GM21529 (cell line): ENCODE measurements at regions not wholly inside any gene's neighbourhood (a gene's known extent, or its start where the extent isn't known, plus 50 kb on each side); places are given as distances from the start of the nearest gene placed in this dataset.

ENCODE experiments used
- ATAC-seq: cut with Tn5 transposase; IDR thresholded peaks from one replicate; pipeline ENCODE4 v1.9.1; 2021; ENCODE audit not compliant: unreplicated experiment

DNA sequence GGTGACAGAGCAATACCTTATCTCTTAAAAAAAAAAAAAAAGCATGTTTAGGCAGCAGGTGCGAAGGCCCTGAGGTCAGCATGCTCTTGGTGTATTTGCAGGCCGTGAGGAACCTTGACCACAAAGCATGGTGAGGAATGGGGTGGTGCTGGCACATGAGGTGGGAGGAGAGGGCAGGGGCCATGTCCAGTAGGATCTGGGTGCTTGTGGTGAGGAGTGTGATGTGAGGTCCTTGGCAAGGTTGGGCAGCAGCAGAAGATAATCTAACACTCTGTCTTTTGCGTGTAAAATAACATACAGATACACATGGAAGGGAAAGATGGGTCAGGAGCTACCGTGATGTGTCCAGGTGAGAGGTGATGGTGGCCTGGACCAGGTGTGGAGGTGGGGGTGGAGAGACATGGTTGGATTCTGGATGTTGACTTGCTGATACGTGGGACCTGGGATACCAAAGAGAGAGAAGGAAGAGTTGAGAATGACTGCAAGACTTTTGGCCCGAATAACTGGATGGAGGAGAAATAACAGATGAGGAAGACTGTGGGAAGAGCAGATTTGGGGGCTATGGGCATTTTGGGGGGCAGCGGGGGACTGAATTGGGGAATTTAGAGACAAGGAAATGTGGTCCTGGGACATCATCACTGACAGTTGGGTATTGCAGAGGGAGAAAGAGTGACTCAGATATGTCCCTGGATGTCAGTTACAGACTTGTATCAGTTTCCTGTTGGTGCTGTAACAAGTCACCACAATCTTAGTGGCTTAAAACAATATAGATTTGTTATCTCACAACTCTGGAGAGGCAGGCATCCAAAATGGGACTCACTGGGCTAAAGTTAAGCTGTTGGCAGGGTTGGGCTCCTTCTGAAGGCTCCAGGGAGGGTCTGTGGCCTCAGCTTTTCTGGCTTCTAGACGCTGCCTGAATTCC lies 274.9 kb downstream of the HAPSTR1 start:
- ATAC-seq: no peak

DNA sequence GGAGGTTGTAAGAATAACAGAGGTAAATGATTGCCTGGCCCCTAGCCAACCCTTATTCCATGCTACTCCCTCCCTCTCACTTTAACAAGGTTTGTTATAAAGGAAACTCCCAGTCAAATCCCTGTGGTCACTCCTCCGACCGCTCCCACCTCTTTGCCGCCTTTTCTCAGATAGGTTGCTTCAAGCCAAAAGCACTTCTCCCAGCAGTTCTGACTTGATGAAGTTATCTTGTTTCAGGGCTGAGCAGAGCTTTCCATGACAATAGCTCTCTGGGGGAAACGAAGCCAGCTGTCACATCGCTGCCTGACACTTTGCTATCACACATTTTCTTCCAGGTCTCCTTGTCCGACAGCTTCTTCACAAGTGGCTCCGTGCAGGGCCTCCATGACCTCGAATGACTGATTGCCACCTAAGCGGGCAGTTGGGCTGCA lies 278.6 kb downstream of the HAPSTR1 start:
- no peak for ATAC-seq

DNA sequence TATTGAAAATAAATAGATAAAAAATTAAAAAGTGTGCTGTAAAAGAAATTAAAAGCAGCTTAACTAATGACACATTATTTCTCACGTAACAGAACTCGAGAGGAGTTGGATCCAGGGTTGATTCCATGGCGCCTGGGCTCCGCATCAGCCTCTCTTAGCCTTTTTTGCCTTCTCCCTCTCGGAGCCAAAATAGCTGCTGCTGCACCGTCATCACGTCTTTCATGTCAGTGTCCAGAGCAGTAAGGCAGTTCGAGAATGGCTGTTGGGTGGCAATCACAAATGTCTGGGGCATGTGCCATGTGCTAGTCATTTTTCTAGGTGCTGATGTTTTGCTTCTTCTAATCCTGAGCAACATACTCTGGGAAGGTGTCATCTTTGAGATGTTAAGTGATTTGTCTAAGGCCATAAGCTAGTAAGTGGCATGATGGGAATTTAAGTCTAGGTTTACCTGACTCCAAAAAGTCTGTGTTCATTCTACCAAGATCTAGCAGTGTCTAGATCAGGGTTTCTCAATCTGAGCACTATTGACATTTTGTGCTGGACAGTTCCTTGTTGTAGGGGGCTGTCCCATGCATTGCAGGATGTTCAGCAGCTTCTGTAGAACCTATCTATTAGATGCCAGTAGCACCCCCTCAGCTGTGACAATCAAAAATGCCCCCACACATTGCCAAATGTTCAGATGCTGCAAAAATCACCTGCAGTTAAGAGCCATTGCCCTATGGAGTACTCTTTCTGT lies 280.4 kb downstream of the HAPSTR1 start:
- ATAC-seq: no peak

DNA sequence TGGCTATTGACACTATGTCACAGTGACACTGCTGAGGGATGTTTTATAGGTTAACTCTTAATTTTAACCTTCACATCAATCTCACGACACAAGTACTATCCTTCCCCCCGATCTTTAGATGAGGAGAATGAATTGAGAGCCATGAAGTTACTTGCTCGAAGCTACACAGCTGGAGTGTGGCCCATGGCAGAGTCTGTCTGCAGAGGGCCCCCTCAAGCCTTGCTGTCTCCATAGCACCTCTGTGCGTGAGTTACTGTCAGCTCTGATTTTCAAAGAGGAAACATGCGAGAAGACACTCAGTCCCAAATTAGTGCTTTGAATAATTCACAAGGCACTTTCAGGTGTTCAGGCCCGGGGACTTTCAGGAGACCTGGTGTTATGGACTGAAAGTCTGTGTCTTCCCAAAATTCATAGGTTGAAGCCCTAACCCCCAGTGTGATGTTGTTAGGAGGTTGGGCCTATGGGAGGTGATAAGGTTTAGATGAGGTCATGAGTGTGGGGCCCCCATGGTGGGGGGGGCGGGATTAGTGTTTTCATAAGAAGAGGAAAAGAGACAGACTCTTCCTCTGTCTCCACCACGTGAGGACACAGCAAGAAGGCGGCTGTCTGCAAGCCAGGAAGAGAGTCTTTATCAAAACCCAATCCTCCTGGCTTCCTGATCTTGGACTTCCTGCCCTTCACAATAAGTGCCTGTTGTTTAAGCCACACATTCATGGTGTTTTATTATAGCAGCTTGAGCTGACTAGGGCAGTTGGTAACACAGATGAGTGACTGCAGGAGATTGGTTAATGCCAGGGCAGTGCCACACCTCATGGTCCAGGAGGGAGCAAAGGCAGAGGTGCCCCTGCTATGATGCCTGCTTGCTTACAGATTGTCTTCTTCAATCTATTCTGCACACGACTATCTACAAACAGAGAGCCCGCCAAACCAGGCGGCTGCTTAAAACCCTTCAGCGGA lies 281.8 kb downstream of the HAPSTR1 start:
- ATAC-seq: no peak

DNA sequence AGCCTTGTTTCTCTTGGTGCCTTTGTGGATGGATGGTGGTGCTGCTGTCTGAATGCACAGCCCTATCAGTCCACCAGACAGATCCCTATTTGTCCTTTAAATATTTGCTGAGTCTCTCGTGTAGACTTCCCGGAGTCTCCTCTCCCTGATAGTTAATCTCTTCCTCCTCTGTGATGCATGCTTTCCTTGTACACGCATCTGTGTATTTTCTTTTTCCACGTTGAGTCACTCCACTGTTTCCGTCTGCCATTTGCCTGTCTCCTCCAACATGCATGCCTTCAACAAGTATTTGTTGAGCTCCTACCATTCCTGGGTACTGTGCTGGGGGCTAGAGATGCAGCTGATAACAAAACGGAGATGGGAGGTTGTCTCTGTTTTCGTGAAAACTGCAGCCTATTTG lies 282.6 kb downstream of the HAPSTR1 start:
- no peak for ATAC-seq

DNA sequence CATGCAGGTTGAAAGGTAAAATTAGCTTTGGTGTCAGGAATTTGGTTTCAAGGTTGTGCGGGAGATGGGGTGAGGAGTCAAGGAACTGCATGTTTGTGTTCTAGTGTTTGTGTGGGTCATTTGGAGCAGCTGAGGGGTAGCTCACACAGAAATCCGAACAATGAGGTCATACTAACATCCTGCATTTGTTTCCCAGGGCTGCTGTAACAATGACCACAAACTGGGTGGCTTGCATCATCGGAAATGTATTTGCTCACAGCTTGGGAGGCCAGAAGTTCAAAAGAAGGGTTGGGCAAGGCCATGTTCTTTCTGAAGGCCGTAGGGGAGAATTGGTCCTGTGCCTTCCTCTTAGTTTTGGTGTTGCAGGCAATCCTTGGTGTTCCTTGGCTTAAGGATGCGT lies 287.4 kb downstream of the HAPSTR1 start:
- ATAC-seq: no peak

DNA sequence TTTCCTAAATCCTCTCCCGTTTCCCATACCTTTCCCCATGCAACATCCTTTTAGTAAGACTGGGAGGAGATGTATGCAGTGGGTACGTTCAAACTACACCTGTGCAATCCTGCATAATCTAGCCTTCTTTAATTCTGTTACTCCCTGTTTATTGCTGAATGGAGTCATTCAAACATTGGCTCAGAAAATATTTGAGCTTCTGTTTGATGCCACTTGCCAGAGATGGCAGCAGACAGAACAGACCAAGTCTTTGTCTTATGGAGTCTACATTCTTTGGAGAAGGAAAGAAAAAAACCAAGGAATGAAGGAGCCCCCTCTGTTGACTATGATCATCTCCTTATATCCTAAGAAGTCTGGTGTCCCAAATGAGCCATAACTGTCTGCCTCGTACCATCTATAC lies 288.8 kb downstream of the HAPSTR1 start:
- no peak for ATAC-seq

DNA sequence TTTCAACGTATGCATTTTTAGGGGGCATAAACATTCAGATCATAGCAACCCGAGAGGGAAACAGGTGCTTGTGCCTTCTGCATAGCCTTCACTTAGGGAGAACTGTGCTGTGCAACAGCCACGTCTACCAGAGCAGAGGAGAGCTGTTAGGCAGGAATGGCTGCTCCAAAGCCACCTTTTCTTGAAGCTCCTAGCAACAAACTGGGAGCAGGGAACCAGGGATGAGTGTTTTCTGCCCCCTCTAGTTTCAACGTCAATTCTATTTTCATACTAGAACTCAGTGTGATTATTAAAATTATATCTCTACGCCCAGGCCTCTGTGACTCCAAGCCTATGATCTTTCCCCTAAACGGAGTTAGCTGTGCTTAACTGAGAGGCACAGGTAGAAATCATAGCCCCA lies 290.0 kb downstream of the HAPSTR1 start:
- no peak for ATAC-seq

DNA sequence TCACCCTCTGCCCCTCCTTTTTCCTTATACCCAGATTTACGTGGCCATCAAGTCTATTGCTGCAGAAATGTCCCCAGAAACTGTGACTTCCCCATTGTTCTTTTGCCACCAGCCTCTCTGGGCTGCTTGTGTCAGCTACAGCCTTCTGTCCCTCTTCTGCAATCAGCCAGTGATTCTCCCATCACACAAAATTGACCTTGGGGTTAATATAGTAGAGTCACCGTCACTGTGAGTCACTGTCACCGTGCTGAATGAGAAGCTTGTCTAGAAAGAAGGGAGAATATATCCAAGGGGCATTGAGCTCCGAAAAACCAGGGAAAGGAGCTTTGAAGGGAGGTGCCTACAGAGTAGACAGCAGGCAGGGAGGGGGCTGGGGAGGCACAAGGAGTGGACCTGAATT lies 290.5 kb downstream of the HAPSTR1 start:
- ATAC-seq: no peak

DNA sequence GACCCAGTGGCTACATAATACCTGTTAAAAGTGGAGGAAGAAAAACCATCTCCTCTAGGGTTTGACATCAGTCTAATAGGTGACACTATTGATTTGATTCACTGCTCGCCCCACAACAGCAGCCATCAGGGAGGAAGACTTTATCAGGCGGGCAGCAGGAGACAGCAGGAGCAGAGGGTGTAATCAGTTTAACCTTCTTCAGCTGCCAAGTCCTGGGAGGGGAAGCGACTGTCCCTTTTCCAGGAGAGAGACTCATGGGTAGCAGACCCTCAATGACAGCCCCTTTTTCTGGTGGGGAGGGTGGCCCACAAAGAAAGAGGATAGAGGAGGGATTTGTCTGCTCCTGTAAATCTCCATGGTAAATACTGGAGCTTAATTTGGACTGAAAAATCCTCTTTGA lies 291.8 kb downstream of the HAPSTR1 start:
- ATAC-seq: no peak

DNA sequence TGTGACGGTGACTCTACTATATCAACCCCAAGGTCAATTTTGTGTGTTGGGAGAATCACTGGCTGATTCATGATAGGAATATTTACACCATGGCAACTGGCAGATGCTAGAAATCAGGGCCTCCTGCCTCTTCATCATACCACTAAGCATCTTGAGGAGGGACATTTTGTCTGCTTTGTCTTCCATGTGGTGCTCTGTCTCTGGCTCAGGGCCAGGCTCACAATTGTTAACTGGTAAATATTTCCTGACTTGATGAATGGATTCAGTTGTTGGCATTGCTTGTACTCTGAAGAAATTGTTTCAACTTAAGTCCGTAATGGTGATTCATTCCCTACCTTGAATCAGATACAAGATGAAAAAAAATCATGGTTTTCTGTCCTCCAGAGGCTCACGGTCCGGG lies 292.7 kb downstream of the HAPSTR1 start:
- no peak for ATAC-seq

DNA sequence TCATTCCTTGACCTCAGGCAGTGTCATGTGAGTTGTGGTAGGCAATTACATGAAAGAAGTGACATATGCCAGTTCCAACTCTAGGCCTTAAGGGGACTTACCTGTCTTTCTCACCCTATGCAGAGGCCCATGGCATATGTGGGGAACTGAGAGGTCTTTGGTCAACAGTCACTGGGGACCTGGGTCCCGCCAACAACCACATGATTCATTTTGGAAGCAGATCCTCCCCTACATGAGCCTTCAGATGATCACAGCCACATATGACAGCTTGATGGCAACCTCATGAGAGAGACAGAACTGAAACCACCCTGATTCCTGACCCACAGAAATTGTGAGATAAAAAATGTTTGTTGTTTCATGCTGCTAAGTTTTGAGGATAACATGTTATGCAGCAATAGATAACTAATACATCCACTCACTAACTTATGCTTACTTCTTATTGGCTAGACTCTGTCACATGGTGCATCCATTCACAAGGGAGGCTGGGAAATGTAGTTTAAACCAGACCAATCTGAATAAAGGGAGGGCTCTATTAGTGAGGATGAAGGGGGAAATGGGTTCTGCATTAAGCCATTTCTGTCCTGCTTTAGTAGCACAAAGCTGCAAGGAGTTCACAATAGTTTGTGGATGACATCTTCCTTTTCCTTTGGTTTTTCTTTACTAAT lies 298.2 kb downstream of the HAPSTR1 start:
- no peak for ATAC-seq

DNA sequence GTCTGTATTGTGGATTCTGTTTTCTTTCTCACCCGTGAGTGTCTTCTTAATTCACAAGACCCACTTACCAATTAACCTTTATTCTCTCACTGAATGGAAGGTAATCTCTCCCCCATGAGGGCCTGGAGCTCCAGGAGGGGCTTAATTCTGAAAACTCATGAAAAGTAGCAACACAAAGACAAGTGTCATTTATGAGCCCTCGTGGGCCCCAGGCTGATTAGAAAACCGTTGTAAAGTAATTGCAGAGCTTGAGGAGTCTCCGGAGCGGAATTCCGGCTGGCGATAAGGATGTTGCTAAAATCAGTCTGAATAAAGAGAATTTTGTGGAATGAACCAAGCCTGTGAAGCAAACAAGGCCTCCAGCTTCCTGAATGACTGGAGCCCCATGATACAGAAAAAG lies 301.5 kb downstream of the HAPSTR1 start:
- no peak for ATAC-seq

DNA sequence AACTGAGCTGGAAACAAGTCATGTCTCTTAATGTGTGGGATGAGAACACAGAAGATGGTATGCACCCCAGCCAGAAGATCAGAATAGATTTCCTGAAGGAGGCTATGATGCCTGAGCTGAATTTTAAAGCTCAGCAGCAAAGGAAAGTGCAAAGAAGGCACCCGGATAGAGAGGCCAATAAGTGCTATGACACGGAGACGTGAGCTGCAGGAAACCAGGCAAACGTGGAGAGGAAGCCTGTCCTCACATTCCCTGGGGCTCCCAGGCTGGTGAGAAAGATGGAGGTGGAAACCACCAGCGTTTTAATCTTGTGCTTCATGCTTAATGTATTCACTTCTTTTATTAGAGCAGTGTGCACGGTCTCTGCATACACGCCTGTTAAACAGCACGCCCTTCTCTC lies 302.1 kb downstream of the HAPSTR1 start:
- ATAC-seq: no peak

DNA sequence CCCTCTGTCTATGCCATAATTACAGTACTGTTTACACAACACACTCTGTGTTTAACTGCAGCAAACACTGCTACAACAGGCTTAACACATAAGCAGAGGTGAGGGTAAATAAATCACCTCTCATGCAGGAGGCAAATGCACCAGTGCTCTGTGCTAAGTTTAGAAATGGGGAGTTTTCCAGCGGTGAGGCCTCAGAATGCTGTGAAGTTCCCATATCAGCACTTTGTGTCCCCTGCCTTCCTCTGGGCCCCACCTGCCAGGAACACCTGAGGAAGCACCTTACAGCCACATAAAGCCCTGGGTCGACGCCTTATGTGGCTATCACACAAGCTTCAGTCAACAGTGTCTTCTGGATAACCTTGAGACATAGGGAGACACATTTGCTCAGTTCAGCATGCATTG lies 304.5 kb downstream of the HAPSTR1 start:
- no peak for ATAC-seq

DNA sequence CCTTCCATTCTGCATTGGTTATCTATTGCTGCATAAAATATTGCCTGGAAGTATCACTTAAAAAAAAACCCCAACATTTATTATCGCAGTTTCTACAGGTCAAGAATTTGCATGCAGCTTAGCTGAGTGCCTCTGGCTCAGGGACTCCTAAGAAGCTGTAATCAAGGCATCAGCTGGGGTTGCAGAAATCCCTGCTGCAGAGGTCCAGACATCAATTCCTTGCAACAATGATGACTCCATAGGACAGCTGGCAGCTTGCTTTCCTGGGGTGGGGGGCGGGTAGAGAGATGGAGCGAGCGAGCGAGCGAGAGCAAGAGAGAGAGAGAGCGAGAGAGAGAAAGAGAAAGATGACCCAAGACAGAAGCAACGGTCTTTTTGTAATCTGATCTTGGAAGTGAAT lies 308.1 kb downstream of the HAPSTR1 start:
- no peak for ATAC-seq

DNA sequence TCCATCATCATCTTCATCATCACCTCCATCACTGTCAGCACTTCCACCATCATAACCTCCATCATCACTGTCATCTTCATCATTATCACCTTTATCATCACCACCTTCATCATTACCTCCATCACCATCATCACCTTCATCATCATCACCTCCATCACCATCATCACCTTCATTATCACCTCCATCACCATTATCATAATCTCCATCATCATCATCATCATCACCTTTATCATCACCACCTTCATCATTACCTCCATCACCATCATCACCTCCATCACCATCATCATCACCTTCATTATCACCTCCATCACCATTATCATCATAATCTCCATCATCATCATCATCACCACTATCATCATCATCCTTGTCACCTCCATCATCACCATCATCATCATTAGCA lies 309.7 kb downstream of the HAPSTR1 start:
- ATAC-seq: no peak

DNA sequence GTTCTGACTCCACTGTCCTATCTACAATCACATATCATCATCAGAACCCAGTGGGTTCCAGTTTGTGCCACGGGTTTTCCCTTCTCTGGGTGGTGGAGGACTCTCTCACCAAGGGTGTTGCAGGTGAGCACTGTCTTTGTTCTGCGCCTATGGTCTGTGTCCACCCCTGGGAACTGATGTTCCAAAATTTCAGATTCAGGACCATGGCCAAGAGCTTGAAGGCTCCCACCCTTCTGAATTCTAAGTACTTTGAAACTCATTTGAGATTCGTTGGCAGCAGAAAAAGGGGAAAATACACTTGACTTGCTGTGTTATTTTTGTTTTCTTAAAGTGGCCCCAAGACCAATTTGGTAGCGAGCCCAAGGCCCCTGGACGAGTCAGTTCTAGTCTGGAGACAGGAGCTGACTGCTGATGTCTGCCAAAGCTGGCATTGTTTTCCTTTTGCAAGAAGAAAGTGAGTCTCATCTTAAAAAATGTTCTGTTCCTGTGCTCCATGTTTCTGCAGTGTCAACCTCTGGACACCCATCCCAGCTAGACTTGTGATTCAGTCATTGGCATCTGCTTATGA lies 310.9 kb downstream of the HAPSTR1 start:
- no peak for ATAC-seq

DNA sequence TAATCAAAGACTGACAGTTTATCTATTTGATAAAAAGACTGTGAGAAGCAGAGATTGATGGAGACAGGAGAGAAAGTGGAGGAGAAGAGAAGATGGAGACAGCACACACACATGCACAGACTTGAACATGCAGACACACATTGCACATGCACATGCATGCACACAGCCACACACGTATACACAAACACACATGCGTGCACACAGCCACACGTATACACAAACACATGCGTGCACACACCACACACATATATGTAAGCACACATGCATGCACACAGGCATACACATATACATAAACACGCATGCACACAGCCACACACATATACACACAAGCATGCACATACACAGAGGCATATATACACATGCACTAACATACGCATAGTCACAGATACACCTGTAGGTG lies 313.4 kb downstream of the HAPSTR1 start:
- no peak for ATAC-seq

DNA sequence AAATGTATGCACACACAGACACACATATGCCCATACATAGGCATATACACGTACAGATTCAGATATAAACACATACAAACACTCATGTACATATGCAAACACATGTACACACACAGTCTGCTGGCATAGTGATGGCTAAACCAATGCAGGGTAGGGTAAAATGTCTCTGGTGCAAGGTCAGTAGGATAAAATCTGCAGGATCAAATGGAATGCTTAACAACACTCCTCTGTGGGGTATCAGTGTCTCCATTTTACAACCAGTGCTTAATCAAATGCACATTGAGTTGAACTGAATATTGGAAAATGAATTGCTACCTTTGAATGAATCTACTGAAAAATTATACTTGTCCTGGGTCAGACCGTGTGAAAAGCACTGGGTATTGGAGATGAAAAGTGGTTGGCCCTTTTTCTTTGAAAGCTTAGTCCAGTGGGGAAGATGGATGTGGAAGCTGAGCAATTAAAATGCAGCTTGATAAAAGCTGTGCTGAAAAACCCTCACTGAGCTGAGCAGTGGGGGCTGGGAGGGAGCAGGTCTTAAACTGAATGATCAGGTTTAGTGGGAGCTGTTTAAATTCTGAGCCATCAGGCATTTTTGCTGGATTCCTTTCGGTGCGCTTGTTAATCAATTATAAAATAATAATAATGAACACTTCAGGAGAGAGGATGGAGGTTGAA lies 314.7 kb downstream of the HAPSTR1 start:
- ATAC-seq: no peak
